ENCODE measurements at regions not wholly inside any gene's neighbourhood (a gene's known extent, or its start where the extent isn't known, plus 50 kb on each side); places are given as distances from the start of the nearest gene placed in this dataset.

- TF ChIP-seq POLR2A (IDR thresholded peaks at IDR 0.05): no peak
- TF ChIP-seq CTCF (IDR thresholded peaks at IDR 0.05): no peak
- TF ChIP-seq POLR2AphosphoS5 (IDR thresholded peaks at IDR 0.05): no peak
- TF ChIP-seq EP300 (IDR thresholded peaks at IDR 0.05): no peak
Observed at GRCh38 chr12:89064780-89065179, 287.5 kb downstream of the DUSP6 start.
